NCI-H524 (cell line): ENCODE measurements at regions not wholly inside any gene's neighbourhood (a gene's known extent, or its start where the extent isn't known, plus 50 kb on each side); places are given as distances from the start of the nearest gene placed in this dataset.
"Not testable (repeated sequence)": the region's sequence is repeated elsewhere in the genome, so short reads cannot be mapped to it uniquely, and the experiment has no call there.

ENCODE experiments used
- DNase-seq, 2 experiments: peaks; one replicate each; lab custom pipeline; 2025; lab: John Stamatoyannopoulos, UW

DNA sequence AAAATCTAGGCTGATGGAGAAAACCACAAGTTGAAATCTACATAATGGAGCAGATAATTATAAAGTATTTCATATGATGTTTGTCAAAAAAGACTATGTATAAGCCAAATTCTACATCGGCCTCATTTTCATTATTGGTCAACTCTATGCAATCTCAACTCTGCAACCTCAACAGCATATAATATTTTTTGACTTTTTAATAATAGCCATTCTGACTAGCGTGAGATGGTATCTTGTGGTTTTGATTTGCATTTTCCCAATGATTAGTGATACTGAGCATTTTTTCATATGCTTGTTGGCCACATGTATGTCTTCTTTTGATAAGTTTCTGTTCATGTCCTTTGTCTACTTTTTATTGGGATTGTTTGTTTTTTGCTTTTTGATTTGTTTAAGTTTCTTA is 496.1 kb upstream of the SLC39A10 start:
- DNase-seq: no peak

DNA sequence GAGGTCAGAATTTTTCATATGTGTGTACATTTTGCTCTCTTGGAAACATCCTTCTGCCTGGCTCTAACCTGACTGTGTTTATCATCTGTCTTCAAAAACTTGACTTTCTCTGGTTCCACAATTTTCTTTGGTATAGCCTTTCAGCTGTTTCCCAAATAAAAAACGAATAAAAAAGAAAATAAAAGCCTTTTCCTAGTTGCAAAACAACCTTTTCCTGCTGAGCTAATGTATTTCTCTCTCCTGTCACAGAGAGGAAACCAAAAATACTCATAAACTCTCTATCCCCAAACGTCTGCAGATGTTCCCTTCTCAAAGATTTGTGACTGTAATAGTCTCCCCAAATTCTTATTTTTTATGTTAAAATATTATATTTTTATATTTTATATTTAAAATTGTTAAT is 505.3 kb upstream of the SLC39A10 start:
- DNase-seq: no peak

DNA sequence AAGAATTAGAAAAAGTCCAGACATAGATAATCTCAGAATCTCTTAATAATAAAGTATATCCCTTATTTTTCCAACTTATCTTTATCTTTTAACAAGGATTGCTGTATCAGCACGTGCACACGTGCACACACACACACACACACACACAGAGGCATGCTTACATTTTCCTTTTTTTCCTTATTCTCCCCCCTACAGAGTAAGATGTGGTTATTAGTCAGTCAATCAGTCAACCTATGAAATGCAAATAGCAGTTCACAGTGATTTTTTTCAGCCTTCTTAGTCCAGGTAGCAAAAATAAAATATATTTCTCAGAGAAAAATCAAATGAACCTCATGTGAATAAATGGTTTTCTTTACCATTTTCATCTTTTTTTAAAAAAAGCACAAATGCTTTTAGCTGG is 506.2 kb upstream of the SLC39A10 start:
- DNase-seq: no peak

DNA sequence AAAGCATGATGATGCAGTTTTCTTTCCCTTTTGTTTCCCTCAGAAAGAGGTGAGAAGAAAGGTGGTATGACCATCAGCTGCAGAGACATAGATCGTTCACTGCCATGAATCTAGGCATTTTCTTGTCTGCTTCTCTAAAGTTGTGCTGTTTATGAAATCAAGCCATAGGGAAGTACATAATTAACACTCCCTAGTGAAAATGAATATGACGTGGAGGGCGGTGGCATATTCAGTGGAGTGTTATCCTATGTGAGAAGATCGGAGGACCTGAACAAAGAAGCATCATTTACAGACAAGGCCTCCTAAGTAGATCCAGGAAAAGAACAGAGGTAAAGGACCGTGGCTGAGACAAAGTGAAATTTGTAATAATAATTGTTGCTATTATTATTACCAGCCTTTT is 509.0 kb upstream of the SLC39A10 start:
- DNase-seq: no peak

DNA sequence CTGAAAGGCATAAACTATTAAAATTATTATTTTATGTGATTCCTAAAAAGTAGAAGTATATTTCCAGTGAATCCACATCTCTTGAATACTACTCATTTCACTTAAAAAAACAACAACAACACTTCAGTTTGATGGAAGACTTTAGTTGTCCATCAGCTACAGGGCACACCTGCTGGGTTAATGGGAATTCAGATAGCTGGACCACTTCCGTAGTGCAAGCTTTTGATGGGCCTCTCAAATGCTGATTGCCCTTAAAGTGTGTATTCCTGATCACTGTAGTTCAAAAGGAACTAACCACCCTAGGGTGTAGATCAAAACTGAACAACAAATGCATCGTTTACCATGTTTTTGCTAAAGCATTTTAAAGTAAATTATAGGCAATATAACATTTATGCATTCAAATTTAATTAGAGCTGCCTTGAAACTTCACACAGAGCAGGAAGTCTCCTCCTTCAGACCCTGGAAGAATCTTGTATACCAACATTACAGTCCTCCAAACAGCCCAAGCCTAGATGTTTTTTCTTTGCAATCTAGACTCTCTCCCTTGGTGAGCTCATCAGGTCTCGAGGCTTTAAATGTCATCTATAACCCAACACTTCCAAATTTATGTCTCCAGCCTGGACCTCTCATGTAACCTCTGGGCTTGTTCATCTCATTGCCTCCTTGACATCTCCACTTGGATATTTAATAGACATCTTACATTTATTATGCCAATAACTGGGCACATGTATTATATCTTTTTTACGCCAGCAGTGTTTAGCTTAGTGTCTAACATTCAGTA is 510.1 kb upstream of the SLC39A10 start:
- DNase-seq: no peak

DNA sequence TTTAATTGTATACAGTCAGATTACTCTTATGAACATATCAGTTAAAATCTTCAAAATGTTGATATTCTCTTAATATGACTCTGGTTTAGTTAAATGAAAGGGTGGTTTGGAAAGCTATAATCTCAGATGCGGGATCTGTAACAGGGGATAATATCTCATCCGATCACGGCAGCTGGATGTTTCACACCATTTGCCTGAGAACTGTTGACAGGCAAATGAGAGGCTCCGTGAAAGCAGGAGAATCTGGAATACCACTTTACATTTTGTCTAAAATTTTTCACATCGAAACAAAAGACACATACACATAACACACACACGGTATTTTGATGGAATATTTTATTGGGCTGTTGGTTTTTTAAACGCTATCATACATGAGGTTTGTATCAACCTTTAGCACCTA is 518.6 kb upstream of the SLC39A10 start:
- no peak for DNase-seq

DNA sequence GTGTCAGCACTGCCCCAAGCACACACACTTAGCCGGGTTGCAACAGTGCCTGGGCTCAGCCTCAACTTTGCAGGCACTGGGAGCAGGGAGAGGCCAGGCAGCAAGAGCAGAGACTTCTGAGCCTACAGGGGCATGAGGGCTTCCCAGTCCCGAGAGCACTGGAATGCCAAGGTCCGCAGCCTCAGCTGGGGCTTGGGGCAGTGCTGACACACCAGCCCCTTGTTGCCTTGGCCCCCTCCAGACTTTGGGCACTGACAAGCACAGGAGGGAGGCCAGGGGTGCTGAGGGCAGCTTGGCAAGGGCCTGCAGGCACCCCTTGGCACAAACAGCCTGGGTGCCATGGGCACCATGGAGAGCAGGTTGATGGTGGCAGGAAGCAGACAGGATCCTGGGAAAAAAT is 531.1 kb upstream of the SLC39A10 start:
- DNase-seq: not testable (repeated sequence)

DNA sequence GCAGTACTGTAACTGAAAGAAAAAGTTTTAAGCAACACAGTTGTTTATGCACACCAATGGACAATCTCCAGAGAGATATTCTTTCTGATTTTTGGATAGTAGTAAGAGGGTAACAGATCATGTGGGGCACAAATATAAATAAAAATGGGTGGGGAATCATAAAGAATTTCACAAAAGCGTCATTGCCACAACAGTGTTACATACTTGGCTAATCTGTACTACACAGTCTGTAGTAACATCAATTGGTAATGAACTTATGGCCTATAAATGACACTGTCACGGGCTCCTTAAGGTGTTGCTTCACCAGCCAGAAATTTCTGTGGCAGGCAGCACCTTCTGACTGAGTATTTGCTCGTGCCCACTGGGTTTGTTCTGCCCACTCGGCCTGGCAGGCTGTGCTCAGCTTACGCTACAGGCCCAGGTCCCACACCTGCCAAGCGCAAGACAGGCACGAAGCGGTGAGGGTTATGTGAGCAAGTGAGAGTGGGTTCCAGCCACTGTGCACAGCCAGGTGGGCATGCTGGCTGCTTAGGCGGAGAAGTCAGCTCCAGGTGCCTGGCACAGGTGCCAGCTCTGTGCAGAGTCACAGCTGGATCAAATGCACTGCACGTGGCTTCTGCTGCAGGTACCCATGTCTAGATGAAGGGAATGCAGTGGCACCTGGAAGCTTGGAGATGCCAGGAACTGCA is 532.5 kb upstream of the SLC39A10 start:
- no peak for DNase-seq

DNA sequence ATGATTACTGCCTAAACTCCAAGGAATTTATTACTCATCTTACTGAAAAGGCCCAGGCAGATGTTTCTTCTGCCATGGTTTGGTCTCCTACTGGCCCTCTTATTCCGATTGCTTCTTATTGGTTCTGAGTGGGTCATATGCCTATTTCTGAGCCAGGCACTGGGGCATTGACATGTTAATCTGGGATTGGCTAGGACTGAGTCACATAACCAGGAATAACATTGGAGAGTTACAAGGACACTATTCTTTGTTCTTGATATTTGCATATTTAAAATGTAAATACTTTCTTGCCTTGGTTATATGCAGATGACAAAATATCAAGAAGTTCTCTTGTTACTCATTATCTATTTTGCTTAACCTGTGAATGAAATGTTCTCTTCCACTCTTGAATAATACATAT is 534.4 kb upstream of the SLC39A10 start:
- no peak for DNase-seq

DNA sequence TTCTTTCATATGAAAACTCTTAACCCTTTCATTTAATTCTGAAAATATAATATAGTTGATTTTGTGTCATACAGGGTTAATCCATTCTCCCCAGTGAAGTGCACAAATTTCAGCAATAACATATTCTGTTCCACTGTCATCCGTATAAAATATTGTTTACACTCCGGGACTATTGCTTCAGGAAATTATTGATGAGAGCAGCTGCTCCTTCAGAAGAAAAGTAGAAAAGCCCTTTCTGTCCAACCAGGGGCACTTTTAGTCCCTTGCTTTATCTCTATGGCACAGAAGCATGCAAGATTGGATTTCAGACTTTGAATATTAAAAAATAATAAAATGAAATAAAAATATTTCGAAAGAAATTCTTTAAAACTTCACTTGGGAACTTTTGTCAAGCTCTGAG is 535.7 kb upstream of the SLC39A10 start:
- no peak for DNase-seq

DNA sequence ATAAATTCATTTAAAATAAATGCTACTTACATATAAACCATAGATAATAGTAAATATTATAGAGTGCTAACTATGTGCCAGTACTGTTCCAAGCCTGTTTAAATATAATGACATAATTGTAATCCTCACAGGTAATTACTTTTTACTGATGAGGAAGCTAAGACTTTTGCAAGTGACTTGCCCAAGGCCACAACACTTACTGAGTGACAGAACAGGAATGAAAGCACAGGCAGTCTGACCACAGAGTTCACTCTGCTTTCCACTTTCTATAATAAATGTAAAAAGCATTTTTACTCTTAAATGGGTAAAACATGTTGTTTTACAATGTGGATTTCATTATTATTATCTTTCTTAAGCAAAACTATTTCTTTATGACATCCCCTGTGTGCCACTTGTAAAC is 537.8 kb upstream of the SLC39A10 start:
- no peak for DNase-seq

DNA sequence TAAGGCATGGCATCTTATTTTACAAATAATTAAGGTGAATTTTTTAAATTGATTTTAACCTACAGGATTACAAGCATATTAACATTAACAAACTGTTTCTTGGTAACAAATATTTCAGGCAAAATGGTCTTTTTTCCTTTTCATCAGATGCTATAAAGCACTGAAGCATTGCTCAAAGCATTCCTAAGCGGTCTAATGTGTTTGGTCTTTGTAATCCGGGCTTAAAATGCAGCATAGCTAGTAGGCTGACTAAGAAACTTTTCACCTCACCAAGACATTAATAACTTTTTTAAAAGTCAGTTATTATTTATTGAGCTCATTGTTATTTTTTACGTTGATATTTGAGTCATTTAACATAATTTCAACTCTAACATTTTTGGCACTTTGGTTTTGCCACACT is 538.8 kb upstream of the SLC39A10 start:
- no peak for DNase-seq

DNA sequence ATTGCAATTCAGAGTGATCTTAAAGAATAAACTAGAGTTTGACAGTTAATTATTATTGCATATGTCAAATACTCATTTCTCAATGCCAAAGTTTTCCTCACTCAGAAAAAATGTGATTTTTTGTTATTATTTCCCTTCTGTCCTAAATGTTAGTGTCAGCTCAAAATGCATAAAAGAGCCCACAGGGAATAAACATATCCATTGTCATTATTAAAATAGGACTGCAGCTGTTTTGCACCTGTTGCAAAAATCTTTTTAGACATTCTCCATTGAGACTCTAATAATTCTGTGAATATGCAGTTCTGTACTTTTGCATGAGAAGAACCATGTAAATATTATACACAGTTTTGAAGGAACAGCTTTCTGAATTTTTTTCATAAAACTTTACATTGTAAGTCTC is 540.0 kb upstream of the SLC39A10 start:
- DNase-seq: no peak

DNA sequence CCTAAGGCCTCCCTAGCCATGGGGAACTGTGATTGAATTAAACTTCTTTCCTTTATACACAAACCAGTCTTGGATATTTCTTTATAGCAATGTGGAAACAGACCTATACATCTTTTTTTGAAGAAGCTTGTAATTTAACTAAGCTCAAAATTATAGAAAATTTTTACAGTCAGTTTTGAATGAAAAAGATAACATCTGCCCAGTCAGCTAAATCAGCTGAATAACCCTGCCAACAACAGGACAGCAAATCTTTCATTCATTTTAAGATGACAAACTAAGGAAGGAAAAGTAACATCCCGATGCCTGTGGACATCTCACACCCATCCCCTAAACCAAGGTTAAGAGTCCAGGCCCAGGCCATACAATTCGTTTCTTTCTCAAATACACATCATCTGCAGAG is 541.3 kb upstream of the SLC39A10 start:
- no peak for DNase-seq

DNA sequence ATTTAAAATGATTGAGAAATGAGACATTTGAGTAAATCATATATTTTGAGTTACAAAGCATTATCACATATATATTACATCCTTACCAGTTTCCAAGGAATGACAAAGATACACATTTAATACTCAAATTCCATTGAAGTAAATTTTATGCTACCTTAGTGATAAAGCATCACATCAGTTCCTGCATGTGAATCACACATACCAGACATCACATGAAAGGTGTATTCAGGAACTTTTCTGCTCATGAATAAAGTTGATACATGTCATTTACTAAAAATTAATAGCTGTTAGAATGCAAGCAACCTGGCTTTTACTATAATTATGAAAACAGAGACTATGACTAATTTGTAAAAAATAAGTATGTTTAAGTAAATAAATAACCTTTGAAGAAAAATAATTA is 548.8 kb upstream of the SLC39A10 start:
- no peak for DNase-seq

DNA sequence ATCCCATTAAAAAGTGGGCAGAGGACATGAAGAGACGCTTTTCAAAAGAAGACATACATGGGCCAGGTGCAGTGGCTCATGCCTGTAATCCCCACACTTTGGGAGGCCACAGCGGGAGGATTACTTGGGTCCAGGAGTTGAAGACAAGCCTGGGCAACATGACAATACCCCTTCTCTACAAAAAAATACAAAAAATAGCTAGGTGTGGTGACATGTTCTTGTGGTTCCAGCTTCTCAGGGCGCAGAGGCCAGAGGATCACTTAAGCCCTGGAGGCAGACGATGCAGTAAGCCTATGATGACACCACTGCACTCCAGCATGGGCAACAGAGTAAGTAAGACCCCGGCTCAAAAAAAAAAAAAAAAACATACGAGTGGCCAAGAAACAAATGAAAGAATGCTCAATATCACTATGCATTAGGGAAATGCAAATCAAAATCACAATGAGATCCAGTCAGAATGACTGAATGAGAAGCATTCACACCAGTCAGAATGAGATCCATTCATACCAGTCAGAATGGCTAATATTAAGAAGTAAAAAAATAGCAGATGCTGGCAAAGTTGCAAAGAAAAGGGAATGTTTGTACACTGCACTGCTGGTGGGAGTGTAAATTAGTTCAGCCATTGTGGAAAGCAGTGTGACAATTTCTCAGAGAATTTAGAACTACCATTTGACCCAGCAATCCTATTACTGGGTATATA is 550.2 kb upstream of the SLC39A10 start:
- DNase-seq: no peak

DNA sequence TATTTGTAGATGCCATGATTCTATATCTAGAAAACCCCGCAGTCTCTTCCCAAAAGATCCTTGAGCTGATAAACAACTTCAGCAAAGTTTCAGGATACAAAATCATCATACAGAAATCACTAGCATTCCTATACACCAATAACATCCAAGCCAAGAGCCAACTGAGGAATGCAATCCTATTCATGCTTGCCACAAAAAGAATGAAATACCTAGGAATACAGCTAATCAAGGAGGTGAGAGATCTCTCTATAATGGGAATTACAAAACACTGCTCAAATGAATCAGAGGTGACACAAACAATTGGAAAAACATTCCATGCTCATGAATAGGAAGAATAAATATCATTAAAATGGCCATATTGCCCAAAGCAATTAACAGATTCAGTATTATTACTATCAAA is 551.4 kb upstream of the SLC39A10 start:
- no peak for DNase-seq

DNA sequence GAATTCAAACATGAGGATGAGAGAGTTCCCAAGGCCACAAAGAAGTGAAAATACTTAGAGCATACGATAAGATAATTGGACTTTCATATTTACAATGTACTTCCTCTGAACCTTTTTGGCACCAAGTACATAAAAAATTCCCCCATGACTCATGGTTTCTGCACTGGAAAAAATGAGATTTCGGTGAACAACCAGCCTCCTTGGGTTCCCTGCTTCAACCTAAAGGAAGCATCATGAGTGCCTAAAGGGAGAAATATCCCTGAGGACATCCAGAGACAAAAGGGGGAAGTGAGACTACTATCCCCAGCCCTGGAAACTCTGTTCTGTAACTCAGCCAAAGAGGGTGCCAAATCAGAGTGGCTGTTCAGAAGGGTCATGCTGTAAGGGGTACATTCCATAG is 562.7 kb upstream of the SLC39A10 start:
- no peak for DNase-seq

DNA sequence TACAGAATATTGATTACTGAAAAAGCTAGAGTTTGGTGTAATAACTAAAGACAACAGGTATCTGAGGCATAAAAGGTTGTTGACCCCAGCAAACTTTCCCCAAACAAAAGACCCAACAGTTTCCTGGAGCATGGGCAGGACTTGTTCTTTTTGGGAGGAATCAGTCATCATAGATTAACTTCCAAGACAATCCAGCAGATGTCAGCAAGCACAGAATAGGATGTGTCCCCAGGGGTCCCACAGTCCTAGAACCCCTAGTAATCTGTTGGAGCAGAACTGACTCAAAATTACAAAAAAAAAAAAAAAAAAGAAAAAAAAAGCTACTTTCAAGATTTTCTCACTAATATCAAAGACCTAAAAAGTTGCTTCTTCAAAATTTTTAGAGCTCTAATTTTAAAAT is 564.7 kb upstream of the SLC39A10 start:
- DNase-seq: no peak

DNA sequence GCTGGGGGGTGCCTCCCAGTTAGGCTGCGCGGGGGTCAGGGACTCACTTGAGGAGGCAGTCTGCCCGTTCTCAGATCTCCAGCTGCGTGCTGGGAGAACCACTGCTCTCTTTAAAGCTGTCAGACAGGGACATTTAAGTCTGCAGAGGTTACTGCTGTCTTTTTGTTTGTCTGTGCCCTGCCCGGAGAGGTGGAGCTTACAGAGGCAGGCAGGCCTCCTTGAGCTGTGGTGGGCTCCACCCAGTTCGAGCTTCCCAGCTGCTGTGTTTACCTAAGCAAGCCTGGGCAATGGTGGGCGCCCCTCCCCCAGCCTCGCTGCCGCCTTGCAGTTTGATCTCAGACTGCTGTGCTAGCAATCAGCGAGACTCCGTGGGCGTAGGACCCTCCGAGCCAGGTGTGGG is 584.2 kb upstream of the SLC39A10 start:
- DNase-seq: not testable (repeated sequence)

DNA sequence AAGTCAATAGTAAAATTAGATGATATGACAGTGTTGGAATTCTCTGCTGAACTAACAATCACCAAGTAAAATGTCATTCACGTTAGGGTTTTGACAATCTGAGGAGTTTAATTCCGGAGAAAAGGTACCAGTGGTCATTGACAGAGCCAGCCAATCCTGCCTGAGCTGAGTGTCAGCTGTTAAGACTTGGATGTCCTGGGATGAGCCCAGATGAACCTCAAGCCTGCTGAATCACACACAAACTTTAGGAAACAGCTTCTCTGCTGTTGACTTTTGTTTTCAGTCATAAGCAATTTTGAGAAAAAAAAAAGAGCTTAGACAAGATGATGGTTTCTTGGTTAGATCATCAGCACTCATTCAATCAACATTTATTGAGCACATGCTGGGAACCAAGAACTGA is 600.0 kb upstream of the SLC39A10 start:
- DNase-seq: no peak

DNA sequence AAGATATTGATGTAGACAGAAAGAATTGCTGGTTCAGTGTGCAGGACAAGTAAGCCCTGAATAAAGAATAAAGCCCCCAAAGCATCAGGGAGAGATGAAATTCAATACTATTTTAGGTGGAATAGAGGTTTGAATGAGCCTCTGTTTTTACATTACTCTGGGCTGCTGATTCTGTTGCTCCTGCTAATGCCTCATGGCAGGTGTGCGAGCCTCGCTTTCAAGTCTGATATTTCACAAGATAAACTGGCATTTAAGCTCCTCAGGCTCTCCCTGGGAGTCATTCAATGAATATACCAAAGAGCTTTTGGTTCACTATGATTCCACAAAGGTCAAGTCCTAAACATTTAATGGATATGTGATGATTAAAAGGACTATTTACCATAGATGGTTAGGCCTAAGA is 601.0 kb upstream of the SLC39A10 start:
- DNase-seq: peak in 1 of 2 experiments; percentile 1

DNA sequence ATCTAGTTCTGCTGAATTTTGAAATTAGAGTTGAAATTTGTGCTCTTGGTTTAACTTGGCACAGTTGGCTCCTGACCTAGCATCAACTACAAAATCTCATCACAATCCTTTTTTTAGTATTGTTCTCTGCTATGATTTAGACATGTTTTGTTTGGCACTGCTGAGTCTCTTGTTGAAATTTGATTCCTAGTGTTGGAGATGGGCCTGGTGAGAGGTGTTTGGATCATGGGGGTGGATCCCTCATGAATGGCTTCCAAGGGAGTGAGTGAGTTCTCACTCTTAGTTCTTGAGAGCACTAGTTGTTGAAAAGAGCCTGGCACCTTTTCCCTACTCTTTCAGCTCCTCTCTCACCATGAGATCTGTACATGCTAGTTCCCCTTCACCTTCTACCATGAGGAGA is 605.6 kb upstream of the SLC39A10 start:
- DNase-seq: no peak
